ENCODE measurements at regions not wholly inside any gene's neighbourhood (a gene's known extent, or its start where the extent isn't known, plus 50 kb on each side); places are given as distances from the start of the nearest gene placed in this dataset.
"Not testable (repeated sequence)": the region's sequence is repeated elsewhere in the genome, so short reads cannot be mapped to it uniquely, and the experiment has no call there.

- intact Hi-C loops (cut with DNase I) = no loop called here
- no peak for DNase-seq
Measured at GRCh38 chr20:28562510-28562898, 2695.0 kb upstream of the DEFB115 start.

- intact Hi-C loops (cut with DNase I); DNase-seq: not testable (repeated sequence)
Measured at GRCh38 chr20:28562899-28563521, 2694.5 kb upstream of the DEFB115 start.

- intact Hi-C loops (cut with DNase I) = not testable (repeated sequence)
- peak in 1 of 10 donors; percentile 86 for DNase-seq
Measured at GRCh38 chr20:28564024-28564423, 2693.4 kb upstream of the DEFB115 start.

- DNase-seq = not testable (repeated sequence)
Measured at GRCh38 chr20:28564688-28565463, 2692.6 kb upstream of the DEFB115 start.

GRCh38 chr20:28575991-28576390 lies 2681.5 kb upstream of the DEFB115 start:
- DNase-seq; intact Hi-C loops (cut with DNase I): not testable (repeated sequence)

More at GRCh38 chr20:28564688-28565463, 2692.6 kb upstream of the DEFB115 start:
- intact Hi-C loops (cut with DNase I) = not testable (repeated sequence)

- DNase-seq; intact Hi-C loops (cut with DNase I): not testable (repeated sequence)
Measured at GRCh38 chr20:28591680-28592079, 2665.8 kb upstream of the DEFB115 start.

GRCh38 chr20:28593383-28593782 lies 2664.1 kb upstream of the DEFB115 start:
- intact Hi-C loops (cut with DNase I); DNase-seq: not testable (repeated sequence)

- DNase-seq; intact Hi-C loops (cut with DNase I): not testable (repeated sequence)
Measured at GRCh38 chr20:28594476-28594875, 2663.0 kb upstream of the DEFB115 start.

GRCh38 chr20:28602006-28602402 lies 2655.5 kb upstream of the DEFB115 start:
- DNase-seq; intact Hi-C loops (cut with DNase I): not testable (repeated sequence)

GRCh38 chr20:28602403-28603217 lies 2654.9 kb upstream of the DEFB115 start:
- DNase-seq = peak in 9 of 10 donors; percentile 61 to 97 (median 80)
- intact Hi-C loops (cut with DNase I) = not testable (repeated sequence)

GRCh38 chr20:28603218-28603577 lies 2654.3 kb upstream of the DEFB115 start:
- intact Hi-C loops (cut with DNase I); DNase-seq: not testable (repeated sequence)

GRCh38 chr20:28616354-28616753 lies 2641.1 kb upstream of the DEFB115 start:
- intact Hi-C loops (cut with DNase I) = no loop called here
- no peak for DNase-seq

GRCh38 chr20:28619956-28620651 lies 2637.4 kb upstream of the DEFB115 start:
- peak in 3 of 10 donors; percentile 66 to 71 (median 70) for DNase-seq
- intact Hi-C loops (cut with DNase I) = not testable (repeated sequence)

- DNase-seq; intact Hi-C loops (cut with DNase I): not testable (repeated sequence)
Measured at GRCh38 chr20:28625112-28625511, 2632.4 kb upstream of the DEFB115 start.

- DNase-seq; intact Hi-C loops (cut with DNase I): not testable (repeated sequence)
Measured at GRCh38 chr20:28640831-28641230, 2616.6 kb upstream of the DEFB115 start.
